ENCODE measurements at regions not wholly inside any gene's neighbourhood (a gene's known extent, or its start where the extent isn't known, plus 50 kb on each side); places are given as distances from the start of the nearest gene placed in this dataset.

GRCh38 chr7:110105840-110106239 is 985.1 kb upstream of the LRRN3 start:
- TF ChIP-seq REST (IDR thresholded peaks at IDR 0.05; ENCODE audit: insufficient replicate concordance, low read depth) (no peak), CTCF (IDR thresholded peaks at IDR 0.05; ENCODE audit: insufficient read depth, low read length) (no peak), SPI1 (IDR thresholded peaks at IDR 0.05; ENCODE audit: borderline replicate concordance, low read depth) (no peak)

Data from HL-60 (cell line).